GM19395 (cell line): ENCODE measurements at regions not wholly inside any gene's neighbourhood (a gene's known extent, or its start where the extent isn't known, plus 50 kb on each side); places are given as distances from the start of the nearest gene placed in this dataset.

Source experiments
- ATAC-seq: cut with Tn5 transposase; IDR thresholded peaks from one replicate; pipeline ENCODE4 v1.9.1; 2021; ENCODE audit warnings: mild to moderate bottlenecking, moderate library complexity; ENCODE audit not compliant: unreplicated experiment

GRCh38 chr1:56060906-56061305 is 518.5 kb downstream of the PLPP3 start:
- ATAC-seq = no peak

GRCh38 chr1:56057466-56058405 is 521.6 kb downstream of the PLPP3 start:
- ATAC-seq = no peak

GRCh38 chr1:56056438-56057287 is 522.7 kb downstream of the PLPP3 start:
- no peak for ATAC-seq

GRCh38 chr1:56054959-56055358 is 524.4 kb downstream of the PLPP3 start:
- ATAC-seq = no peak

GRCh38 chr1:56052041-56052440 is 527.3 kb downstream of the PLPP3 start:
- ATAC-seq = no peak

- ATAC-seq = no peak
These were observed 528.5 kb downstream of the PLPP3 start for GRCh38 chr1:56050911-56051310.

- no peak for ATAC-seq
These were observed 533.9 kb downstream of the PLPP3 start for GRCh38 chr1:56045477-56045876.

- ATAC-seq = no peak
These were observed 534.3 kb downstream of the PLPP3 start for GRCh38 chr1:56045062-56045461.

GRCh38 chr1:56036479-56036878 is 542.9 kb downstream of the PLPP3 start:
- ATAC-seq = no peak

GRCh38 chr1:56034847-56035481 is 544.4 kb downstream of the PLPP3 start:
- no peak for ATAC-seq

- no peak for ATAC-seq
These were observed 545.1 kb downstream of the PLPP3 start for GRCh38 chr1:56034222-56034621.

GRCh38 chr1:56033321-56034037 is 545.9 kb downstream of the PLPP3 start:
- ATAC-seq = no peak

- no peak for ATAC-seq
These were observed 547.2 kb downstream of the PLPP3 start for GRCh38 chr1:56032096-56032676.

GRCh38 chr1:56031001-56031400 is 548.4 kb downstream of the PLPP3 start:
- ATAC-seq = no peak

- ATAC-seq = no peak
These were observed 549.9 kb downstream of the PLPP3 start for GRCh38 chr1:56029319-56030003.

- no peak for ATAC-seq
These were observed 550.5 kb downstream of the PLPP3 start for GRCh38 chr1:56028911-56029310.

- ATAC-seq = no peak
These were observed 551.1 kb downstream of the PLPP3 start for GRCh38 chr1:56028244-56028643.

- ATAC-seq = no peak
These were observed 553.4 kb downstream of the PLPP3 start for GRCh38 chr1:56025942-56026341.

GRCh38 chr1:56024155-56024554 is 555.2 kb downstream of the PLPP3 start:
- no peak for ATAC-seq

GRCh38 chr1:56019922-56020321 is 559.4 kb downstream of the PLPP3 start:
- ATAC-seq = no peak
